NCI-H1105 treated with DMSO at 0.1 percent for 48 hours (cell line): ENCODE measurements at regions not wholly inside any gene's neighbourhood (a gene's known extent, or its start where the extent isn't known, plus 50 kb on each side); places are given as distances from the start of the nearest gene placed in this dataset.

Source experiments
- DNase-seq: peaks from one replicate; lab custom pipeline; 2025; lab: John Stamatoyannopoulos, UW

- no peak for DNase-seq
Measured at GRCh38 chr5:74122175-74122574, 496.2 kb downstream of the ARHGEF28 start.

GRCh38 chr5:74120585-74120984 is 494.6 kb downstream of the ARHGEF28 start:
- no peak for DNase-seq

- no peak for DNase-seq
Measured at GRCh38 chr5:74118071-74118470, 492.1 kb downstream of the ARHGEF28 start.

- no peak for DNase-seq
Measured at GRCh38 chr5:74116984-74117383, 491.0 kb downstream of the ARHGEF28 start.

GRCh38 chr5:74116266-74116665 is 490.3 kb downstream of the ARHGEF28 start:
- no peak for DNase-seq

- DNase-seq, result no peak
Measured at GRCh38 chr5:74113927-74114326, 487.9 kb downstream of the ARHGEF28 start.

- no peak for DNase-seq
Measured at GRCh38 chr5:74113196-74113540, 487.2 kb downstream of the ARHGEF28 start.

- DNase-seq, result no peak
Measured at GRCh38 chr5:74112372-74113195, 486.6 kb downstream of the ARHGEF28 start.

GRCh38 chr5:74111764-74112163 is 485.8 kb downstream of the ARHGEF28 start:
- no peak for DNase-seq

GRCh38 chr5:74109344-74109743 is 483.3 kb downstream of the ARHGEF28 start:
- no peak for DNase-seq

- DNase-seq, result no peak
Measured at GRCh38 chr5:74107899-74108298, 481.9 kb downstream of the ARHGEF28 start.

GRCh38 chr5:74105126-74105780 is 479.3 kb downstream of the ARHGEF28 start:
- DNase-seq, result no peak

- DNase-seq, result no peak
Measured at GRCh38 chr5:74103131-74104023, 477.4 kb downstream of the ARHGEF28 start.

GRCh38 chr5:74100268-74100665 is 474.3 kb downstream of the ARHGEF28 start:
- no peak for DNase-seq

- DNase-seq, result no peak
Measured at GRCh38 chr5:74099538-74100267, 473.7 kb downstream of the ARHGEF28 start.

GRCh38 chr5:74098941-74099340 is 472.9 kb downstream of the ARHGEF28 start:
- no peak for DNase-seq

- no peak for DNase-seq
Measured at GRCh38 chr5:74098456-74098855, 472.5 kb downstream of the ARHGEF28 start.

GRCh38 chr5:74096325-74096724 is 470.3 kb downstream of the ARHGEF28 start:
- DNase-seq, result no peak

- DNase-seq, result no peak
Measured at GRCh38 chr5:74095871-74096270, 469.9 kb downstream of the ARHGEF28 start.

- DNase-seq, result no peak
Measured at GRCh38 chr5:74094782-74095108, 468.7 kb downstream of the ARHGEF28 start.

- peak; percentile 25 for DNase-seq
Measured at GRCh38 chr5:74094096-74094781, 468.2 kb downstream of the ARHGEF28 start.
